IPS-20b (cell line): ENCODE measurements at regions not wholly inside any gene's neighbourhood (a gene's known extent, or its start where the extent isn't known, plus 50 kb on each side); places are given as distances from the start of the nearest gene placed in this dataset.

Source experiments
- H3K27ac ChIP-seq: one replicate; pipeline ENCODE4 v1.5.1; 2013; ENCODE audit warnings: low read length
- H3K27me3 ChIP-seq: 2 replicates; pipeline ENCODE4 v1.6.1; 2013; ENCODE audit warnings: mild to moderate bottlenecking, low read length, inconsistent platforms; ENCODE audit not compliant: insufficient read depth
- H3K36me3 ChIP-seq: 2 replicates; pipeline ENCODE4 v1.6.1; 2013; ENCODE audit warnings: low read depth, mild to moderate bottlenecking, inconsistent platforms, low read length, moderate library complexity; ENCODE audit not compliant: insufficient read depth
- H3K4me1 ChIP-seq: 2 replicates; pipeline ENCODE4 v1.6.1; 2013; ENCODE audit warnings: mild to moderate bottlenecking, control low read depth, inconsistent platforms, low read length, moderate library complexity; ENCODE audit not compliant: insufficient read depth
- H3K4me3 ChIP-seq: 2 replicates; pipeline ENCODE4 v1.5.1; 2013; ENCODE audit warnings: mild to moderate bottlenecking, low read length, inconsistent platforms
- H3K9ac ChIP-seq: 2 replicates; pipeline ENCODE4 v1.6.1; 2013; ENCODE audit warnings: low read depth, mild to moderate bottlenecking, inconsistent platforms, low read length, moderate library complexity
- H3K9me3 ChIP-seq: 2 replicates; pipeline ENCODE4 v1.6.1; 2013; ENCODE audit warnings: mild to moderate bottlenecking, low read depth, low read length, inconsistent platforms; ENCODE audit not compliant: insufficient read depth

GRCh38 chr5:56612353-56612752 lies 203.0 kb upstream of the MAP3K1 start:
- H3K9me3 ChIP-seq = peaks cover 13% of the 10 kb centered on the region
- H3K27me3 ChIP-seq = no peaks in the 10 kb centered on the region
- H3K4me1 ChIP-seq = peaks cover 30% of the 10 kb centered on the region
- H3K36me3 ChIP-seq = no peaks in the 10 kb centered on the region
- H3K4me3 ChIP-seq = no peak overlapping the region
- H3K9ac ChIP-seq = no peak overlapping the region
- H3K27ac ChIP-seq = no peak overlapping the region

- Histone ChIP-seq H3K4me3 (no peak overlapping the region), H3K9me3 (peaks cover 12% of the 10 kb centered on the region), H3K27ac (no peak overlapping the region), H3K36me3 (no peaks in the 10 kb centered on the region), H3K9ac (no peak overlapping the region), H3K27me3 (no peaks in the 10 kb centered on the region), H3K4me1 (peaks cover 17% of the 10 kb centered on the region)
Observed at GRCh38 chr5:56610093-56610698, 205.2 kb upstream of the MAP3K1 start.

- Histone ChIP-seq H3K4me3 (no peak overlapping the region), H3K27ac (no peak overlapping the region), H3K9me3 (peaks cover 12% of the 10 kb centered on the region), H3K27me3 (no peaks in the 10 kb centered on the region), H3K4me1 (peaks cover 8% of the 10 kb centered on the region; the same call in 1 of the 2 replicates), H3K36me3 (no peaks in the 10 kb centered on the region), H3K9ac (no peak overlapping the region)
Observed at GRCh38 chr5:56608217-56608925, 207.0 kb upstream of the MAP3K1 start.

- no peak overlapping the region for H3K9ac ChIP-seq
Observed at GRCh38 chr5:56607551-56607950, 207.8 kb upstream of the MAP3K1 start.

GRCh38 chr5:56607074-56607473 lies 208.3 kb upstream of the MAP3K1 start:
- no peak overlapping the region for H3K9ac ChIP-seq

More at GRCh38 chr5:56607551-56607950, 207.8 kb upstream of the MAP3K1 start:
- no peak overlapping the region for H3K27ac ChIP-seq
- H3K36me3 ChIP-seq = no peaks in the 10 kb centered on the region
- H3K27me3 ChIP-seq = no peaks in the 10 kb centered on the region
- peaks cover 12% of the 10 kb centered on the region for H3K9me3 ChIP-seq
- H3K4me3 ChIP-seq = no peak overlapping the region
- peaks cover 8% of the 10 kb centered on the region; the same call in 1 of the 2 replicates for H3K4me1 ChIP-seq

GRCh38 chr5:56606192-56606591 lies 209.2 kb upstream of the MAP3K1 start:
- H3K27me3 ChIP-seq = no peaks in the 10 kb centered on the region
- H3K27ac ChIP-seq = no peak overlapping the region
- 0 out of 2 replicates have a peak, but pooled peaks cover 3% of the 10 kb centered on the region for H3K9me3 ChIP-seq
- H3K9ac ChIP-seq = no peak overlapping the region
- no peaks in the 10 kb centered on the region for H3K36me3 ChIP-seq
- H3K4me3 ChIP-seq = no peak overlapping the region
- peaks cover 8% of the 10 kb centered on the region; the same call in 1 of the 2 replicates for H3K4me1 ChIP-seq

More at GRCh38 chr5:56607074-56607473, 208.3 kb upstream of the MAP3K1 start:
- Histone ChIP-seq H3K9me3 (peaks cover 12% of the 10 kb centered on the region), H3K27ac (no peak overlapping the region), H3K4me1 (peaks cover 8% of the 10 kb centered on the region; the same call in 1 of the 2 replicates), H3K27me3 (no peaks in the 10 kb centered on the region), H3K4me3 (no peak overlapping the region), H3K36me3 (no peaks in the 10 kb centered on the region)

GRCh38 chr5:56605231-56605630 lies 210.1 kb upstream of the MAP3K1 start:
- Histone ChIP-seq H3K4me3 (no peak overlapping the region), H3K36me3 (no peaks in the 10 kb centered on the region), H3K27me3 (no peaks in the 10 kb centered on the region), H3K9me3 (no peaks in the 10 kb centered on the region), H3K4me1 (peaks cover 8% of the 10 kb centered on the region; the same call in 1 of the 2 replicates), H3K27ac (no peak overlapping the region), H3K9ac (no peak overlapping the region)

GRCh38 chr5:56601641-56602071 lies 213.7 kb upstream of the MAP3K1 start:
- no peaks in the 10 kb centered on the region; the same call in 1 of the 2 replicates for H3K4me1 ChIP-seq
- H3K9ac ChIP-seq = no peak overlapping the region
- no peak overlapping the region for H3K27ac ChIP-seq
- no peaks in the 10 kb centered on the region for H3K9me3 ChIP-seq
- no peak overlapping the region for H3K4me3 ChIP-seq
- H3K36me3 ChIP-seq = no peaks in the 10 kb centered on the region
- H3K27me3 ChIP-seq = no peaks in the 10 kb centered on the region

GRCh38 chr5:56598941-56599340 lies 216.4 kb upstream of the MAP3K1 start:
- Histone ChIP-seq H3K4me3 (no peak overlapping the region), H3K4me1 (no peaks in the 10 kb centered on the region), H3K9ac (no peak overlapping the region), H3K27me3 (no peaks in the 10 kb centered on the region), H3K36me3 (no peaks in the 10 kb centered on the region), H3K9me3 (no peaks in the 10 kb centered on the region), H3K27ac (no peak overlapping the region)

- Histone ChIP-seq H3K27ac (no peak overlapping the region), H3K4me1 (no peaks in the 10 kb centered on the region), H3K27me3 (no peaks in the 10 kb centered on the region), H3K36me3 (no peaks in the 10 kb centered on the region), H3K9ac (no peak overlapping the region), H3K9me3 (no peaks in the 10 kb centered on the region), H3K4me3 (no peak overlapping the region)
Observed at GRCh38 chr5:56596155-56596554, 219.2 kb upstream of the MAP3K1 start.

- no peak overlapping the region for H3K9ac ChIP-seq
Observed at GRCh38 chr5:56595566-56595965, 219.8 kb upstream of the MAP3K1 start.

GRCh38 chr5:56594792-56595191 lies 220.6 kb upstream of the MAP3K1 start:
- no peaks in the 10 kb centered on the region for H3K36me3 ChIP-seq
- no peak overlapping the region for H3K4me3 ChIP-seq
- H3K9me3 ChIP-seq = no peaks in the 10 kb centered on the region
- no peaks in the 10 kb centered on the region for H3K4me1 ChIP-seq
- no peaks in the 10 kb centered on the region for H3K27me3 ChIP-seq
- H3K27ac ChIP-seq = no peak overlapping the region
- no peak overlapping the region for H3K9ac ChIP-seq

More at GRCh38 chr5:56595566-56595965, 219.8 kb upstream of the MAP3K1 start:
- Histone ChIP-seq H3K36me3 (no peaks in the 10 kb centered on the region), H3K27ac (no peak overlapping the region), H3K4me1 (no peaks in the 10 kb centered on the region), H3K27me3 (no peaks in the 10 kb centered on the region), H3K4me3 (no peak overlapping the region), H3K9me3 (no peaks in the 10 kb centered on the region)
